Pancreas (tissue), 10 donors: ENCODE measurements at regions not wholly inside any gene's neighbourhood (a gene's known extent, or its start where the extent isn't known, plus 50 kb on each side); places are given as distances from the start of the nearest gene placed in this dataset.

ENCODE experiments used
- ATAC-seq, 4 donors: fragments of 200-7000 bp; cut with Tn5 transposase; one replicate each; pipeline versions ENCODE4 v1.8.0 to v1.9.1; 2020; ENCODE audit warnings: mild to moderate bottlenecking in 4 of 4, moderate library complexity in 4 of 4
- DNase-seq, 6 donors: peaks; one replicate each; pipeline ENCODE4 v3.0.0-alpha.2; 2020
- FAIRE-seq: peaks from 2 replicates; lab custom pipeline; 2012; peaks lifted over from hg19 to GRCh38; lab: Jason Lieb, UNC
- H3K27ac ChIP-seq, 4 donors: fragments of 200-600 bp; sonication (generic); 1 replicate in 3 of 4; 2 replicates in 1 of 4; pipeline versions ENCODE4 v1.5.0 to v1.8.0; 2020
- H3K27me3 ChIP-seq, 4 donors: fragments of 200-600 bp; one replicate each; pipeline ENCODE4 v1.8.0; 2021
- H3K36me3 ChIP-seq, 3 donors: fragments of 200-600 bp; sonication (generic) in 1 of 3; one replicate each; pipeline versions ENCODE4 v1.5.0 to v1.8.0; 2020 to 2021
- H3K4me1 ChIP-seq, 3 donors: fragments of 200-600 bp; one replicate each; pipeline ENCODE4 v1.8.0; 2021
- H3K4me3 ChIP-seq, 4 donors: fragments of 200-600 bp; sonication (generic) in 2 of 4; one replicate each; pipeline versions ENCODE4 v1.5.0 to v1.8.0; 2020 to 2021
- H3K9me3 ChIP-seq, 4 donors: fragments of 200-600 bp; one replicate each; pipeline ENCODE4 v1.8.0; 2021
- WGBS, 2 donors: extraction: QIAGEN DNeasy Blood & Tissue Kit; methylation state at CpG; one replicate each; pipeline ENCODE4 v1.1.7; 2013; 5-methylcytosine and 5-hydroxymethylcytosine counted together
- intact Hi-C, 3 donors: fragments of 100-400 bp; cut with DNase I; formaldehyde crosslinking; loops; one replicate each; pipeline versions ENCODE4 v1.11.1 to v1.14.2; 2022
- TF ChIP-seq, protein P1 (sequence below), 4 donors: fragments of 200-600 bp; sonication (generic) in 3 of 4; IDR thresholded peaks; one replicate each; pipeline versions ENCODE4 v1.5.0 to v1.8.0; 2021; ENCODE audit warnings: antibody characterized with exemption in 4 of 4
- donor health status: healthy with polysubstance abuse.
- donor health status: DM: no; HTN: no; CAD: no; lungs with moderate emphysema.
- donor health status: DM: no; HTN: no; CAD: no.
- donor health status: control.
- donor health status: control.
- donor health status: Bipolar disorder and iron deficiency.
- donor health status: DM: yes; HTN: yes; CAD: no.
- donor health status: DM: no; HTN: no; CAD: no.
- donor health status: DM: no; HTN: no; CAD: no.
- donor health status: DM: yes; HTN: yes; CAD: no.

DNA sequence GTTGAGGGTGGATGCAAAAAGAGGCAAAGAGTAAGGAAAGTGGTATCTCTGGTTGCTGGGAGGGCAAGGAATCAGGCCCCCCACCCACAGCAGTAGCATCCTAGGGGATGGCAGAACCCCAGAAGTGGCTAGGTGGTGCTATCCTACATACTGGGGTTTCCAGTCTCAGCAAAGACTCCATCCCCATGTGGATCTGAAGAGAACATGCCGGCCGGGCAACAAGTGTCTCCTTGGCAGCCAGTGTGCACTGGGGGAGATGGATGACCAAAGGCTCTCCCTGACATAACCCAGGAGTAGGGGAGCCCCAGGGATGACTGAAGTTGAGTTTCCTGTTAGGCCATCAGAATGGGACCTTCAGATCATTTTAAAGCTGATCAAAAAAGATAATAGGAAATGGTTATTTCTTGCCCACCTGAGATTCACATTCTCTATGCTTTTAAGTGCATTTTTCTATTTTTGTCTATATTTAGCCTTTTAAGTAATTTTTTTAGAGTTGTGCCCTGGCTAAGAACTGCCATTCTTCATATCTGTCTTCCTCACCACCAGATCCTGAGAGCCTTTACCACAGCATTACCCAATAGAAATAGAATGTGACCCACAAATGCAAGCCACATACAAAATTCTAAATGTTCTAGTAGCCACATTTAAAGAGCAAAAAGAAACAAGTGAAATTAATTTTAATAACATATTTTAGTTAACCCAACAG lies 78.7 kb upstream of the SMIM23 start:
- H3K4me3 ChIP-seq = no peak overlapping the region
- intact Hi-C loops = no loop called here
- H3K27ac ChIP-seq = no peak overlapping the region
- DNase-seq = no peak
- no peak for FAIRE-seq
- TF ChIP-seq, protein P1, sequence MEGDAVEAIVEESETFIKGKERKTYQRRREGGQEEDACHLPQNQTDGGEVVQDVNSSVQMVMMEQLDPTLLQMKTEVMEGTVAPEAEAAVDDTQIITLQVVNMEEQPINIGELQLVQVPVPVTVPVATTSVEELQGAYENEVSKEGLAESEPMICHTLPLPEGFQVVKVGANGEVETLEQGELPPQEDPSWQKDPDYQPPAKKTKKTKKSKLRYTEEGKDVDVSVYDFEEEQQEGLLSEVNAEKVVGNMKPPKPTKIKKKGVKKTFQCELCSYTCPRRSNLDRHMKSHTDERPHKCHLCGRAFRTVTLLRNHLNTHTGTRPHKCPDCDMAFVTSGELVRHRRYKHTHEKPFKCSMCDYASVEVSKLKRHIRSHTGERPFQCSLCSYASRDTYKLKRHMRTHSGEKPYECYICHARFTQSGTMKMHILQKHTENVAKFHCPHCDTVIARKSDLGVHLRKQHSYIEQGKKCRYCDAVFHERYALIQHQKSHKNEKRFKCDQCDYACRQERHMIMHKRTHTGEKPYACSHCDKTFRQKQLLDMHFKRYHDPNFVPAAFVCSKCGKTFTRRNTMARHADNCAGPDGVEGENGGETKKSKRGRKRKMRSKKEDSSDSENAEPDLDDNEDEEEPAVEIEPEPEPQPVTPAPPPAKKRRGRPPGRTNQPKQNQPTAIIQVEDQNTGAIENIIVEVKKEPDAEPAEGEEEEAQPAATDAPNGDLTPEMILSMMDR (IDR thresholded peaks at IDR 0.05) = no peak
- WGBS, 2 donors = 71 to 87% methylated on average over 2 of the region's 2 CpGs
- ATAC-seq = no peak
- H3K9me3 ChIP-seq = no peaks in the 10 kb centered on the region
- no peaks in the 10 kb centered on the region for H3K36me3 ChIP-seq
- no peaks in the 10 kb centered on the region for H3K4me1 ChIP-seq
- no peaks in the 10 kb centered on the region for H3K27me3 ChIP-seq

DNA sequence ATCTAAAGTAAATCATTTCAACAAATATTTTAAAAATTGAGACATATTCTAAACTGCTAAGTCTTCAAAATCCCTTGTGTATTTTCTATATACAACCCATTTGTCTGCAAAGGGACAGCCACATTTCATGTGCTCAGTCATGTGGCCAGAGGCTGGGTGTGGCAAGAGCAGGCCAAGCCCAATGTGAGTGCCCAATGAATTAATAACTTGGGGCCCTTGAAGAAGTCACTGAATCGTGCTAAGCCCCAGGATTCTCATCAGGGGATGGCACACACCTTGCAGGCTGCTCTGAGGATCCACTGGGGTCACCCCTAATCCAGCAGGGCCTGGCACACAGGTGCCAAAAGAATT lies 78.2 kb upstream of the SMIM23 start:
- intact Hi-C loops = no loop called here

DNA sequence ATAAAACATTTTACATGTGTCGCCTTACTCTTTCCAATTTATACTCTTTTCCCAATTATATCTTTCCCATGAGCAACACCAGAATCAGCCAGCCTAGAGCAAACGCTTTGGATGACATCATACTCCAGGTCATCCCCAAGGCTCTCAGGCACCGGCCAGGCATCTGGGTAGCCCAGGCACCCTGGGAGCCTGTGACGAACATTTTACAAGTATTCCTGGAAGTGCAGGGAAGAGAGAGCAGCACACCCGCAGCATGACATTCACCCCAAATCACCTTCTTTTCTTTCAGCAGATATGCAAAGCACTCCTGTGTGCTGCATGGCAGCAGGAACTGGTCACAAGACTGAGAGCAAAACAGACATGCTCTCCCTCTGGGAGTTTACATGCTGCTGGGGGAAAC lies 75.7 kb upstream of the SMIM23 start:
- intact Hi-C loops = no loop called here
- no peak for ATAC-seq
- Histone ChIP-seq H3K4me1 (no peaks in the 10 kb centered on the region), H3K27ac (no peak overlapping the region), H3K36me3 (no peaks in the 10 kb centered on the region), H3K9me3 (no peaks in the 10 kb centered on the region), H3K4me3 (no peak overlapping the region), H3K27me3 (no peaks in the 10 kb centered on the region)
- no peak for FAIRE-seq
- WGBS, 2 donors = 83 to 85% methylated on average over 5 of the region's 5 CpGs
- DNase-seq = no peak
- TF ChIP-seq, protein P1 (IDR thresholded peaks at IDR 0.05) = no peak

More for the DNA sequence above, 78.2 kb upstream of the SMIM23 start:
- Histone ChIP-seq H3K4me1 (no peaks in the 10 kb centered on the region), H3K27ac (no peak overlapping the region), H3K9me3 (no peaks in the 10 kb centered on the region), H3K36me3 (no peaks in the 10 kb centered on the region), H3K27me3 (no peaks in the 10 kb centered on the region), H3K4me3 (no peak overlapping the region)
- 79 to 86% methylated on average over 1 of the region's 1 CpG for WGBS, 2 donors
- TF ChIP-seq, protein P1 (IDR thresholded peaks at IDR 0.05) = no peak
- DNase-seq = no peak
- FAIRE-seq = no peak
- ATAC-seq = no peak

DNA sequence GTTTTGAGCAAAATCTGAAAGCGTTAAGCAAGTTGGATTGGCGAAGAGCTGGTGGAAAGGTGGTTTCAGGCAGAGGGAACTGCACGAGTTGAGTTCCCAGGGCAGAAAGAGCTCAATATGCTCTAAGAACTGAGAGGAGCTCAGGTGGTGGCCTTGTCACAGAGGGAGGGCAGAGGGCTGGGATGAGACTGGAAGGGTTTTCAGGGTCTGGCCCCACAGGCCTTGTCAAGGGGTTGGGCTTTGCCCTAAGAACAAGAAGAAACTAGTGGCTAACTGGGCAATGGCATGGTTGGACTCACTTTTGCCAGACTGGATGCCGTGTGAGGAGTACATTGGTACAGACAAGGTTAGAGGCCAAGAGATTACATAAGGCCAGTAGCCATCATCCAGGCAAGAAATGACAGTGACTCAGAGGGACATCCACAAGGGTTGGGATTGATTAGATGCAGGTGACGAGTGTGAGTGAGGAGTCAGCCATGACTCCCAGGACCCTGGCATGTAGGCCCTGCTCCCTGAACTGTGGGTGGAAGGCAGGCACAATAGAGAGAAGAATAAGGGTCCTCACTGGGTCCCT lies 75.1 kb upstream of the SMIM23 start:
- no peaks in the 10 kb centered on the region for H3K9me3 ChIP-seq
- ATAC-seq (no peak), DNase-seq (no peak), FAIRE-seq (no peak)
- H3K27me3 ChIP-seq = no peaks in the 10 kb centered on the region
- TF ChIP-seq, protein P1 (IDR thresholded peaks at IDR 0.05) = no peak
- 83 to 92% methylated on average over 5 of the region's 5 CpGs for WGBS, 2 donors
- intact Hi-C loops = no loop called here
- no peaks in the 10 kb centered on the region for H3K4me1 ChIP-seq
- H3K27ac ChIP-seq = no peak overlapping the region
- H3K4me3 ChIP-seq = no peak overlapping the region
- no peaks in the 10 kb centered on the region for H3K36me3 ChIP-seq

DNA sequence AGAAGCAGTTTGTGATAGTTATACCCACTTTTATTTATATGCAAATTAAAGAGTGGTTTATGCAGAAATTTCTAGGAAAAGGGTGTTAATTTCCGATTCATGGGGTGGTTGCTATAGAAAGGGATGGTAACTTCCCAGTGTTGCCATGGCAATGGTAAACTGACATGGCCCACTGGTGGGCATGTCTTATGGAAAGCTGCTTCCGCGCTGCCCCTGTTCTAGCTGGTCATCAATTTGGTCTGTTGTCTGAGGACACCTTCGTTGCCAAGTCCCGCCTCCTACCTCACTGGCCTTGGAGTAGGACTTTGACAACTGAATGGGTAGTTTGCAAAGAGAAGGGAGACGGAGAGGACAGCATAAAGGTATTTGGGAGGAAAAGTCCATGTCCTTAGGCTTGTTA lies 74.0 kb upstream of the SMIM23 start:
- no peak overlapping the region for H3K4me3 ChIP-seq
- intact Hi-C loops = no loop called here
- ATAC-seq = no peak
- DNase-seq = no peak
- TF ChIP-seq, protein P1 (IDR thresholded peaks at IDR 0.05) = no peak
- no peak overlapping the region for H3K27ac ChIP-seq
- WGBS, 2 donors = 67 to 71% methylated on average over 6 of the region's 6 CpGs
- H3K4me1 ChIP-seq = no peaks in the 10 kb centered on the region
- no peaks in the 10 kb centered on the region for H3K36me3 ChIP-seq
- no peak for FAIRE-seq
- H3K9me3 ChIP-seq = no peaks in the 10 kb centered on the region
- no peaks in the 10 kb centered on the region for H3K27me3 ChIP-seq
